ENCODE measurements at regions not wholly inside any gene's neighbourhood (a gene's known extent, or its start where the extent isn't known, plus 50 kb on each side); places are given as distances from the start of the nearest gene placed in this dataset.

GRCh38 chr12:84807249-84807648 lies 105.3 kb downstream of the SLC6A15 start:
- Histone ChIP-seq H3K9me3 (no peaks in the 10 kb centered on the region), H3K36me3 (no peaks in the 10 kb centered on the region), H3K27me3 (no peaks in the 10 kb centered on the region), H3K4me1 (no peaks in the 10 kb centered on the region), H3K4me3 (no peak overlapping the region), H3K27ac (no peak overlapping the region)
- intact Hi-C loops (cut with DNase I) = no loop called here
- DNase-seq = no peak
- no peak for TF ChIP-seq CTCF (IDR thresholded peaks at IDR 0.05)
- no peak for FAIRE-seq
- ATAC-seq = no peak

GRCh38 chr12:84805474-84805858 lies 107.1 kb downstream of the SLC6A15 start:
- WGBS, 2 donors = 5 to 18% methylated on average over 2 of the region's 2 CpGs
- Histone ChIP-seq H3K27ac (no peak overlapping the region), H3K9me3 (no peaks in the 10 kb centered on the region), H3K36me3 (no peaks in the 10 kb centered on the region), H3K4me1 (no peaks in the 10 kb centered on the region), H3K27me3 (no peaks in the 10 kb centered on the region), H3K4me3 (no peak overlapping the region)
- TF ChIP-seq CTCF (IDR thresholded peaks at IDR 0.05) = no peak
- no peak for ATAC-seq
- intact Hi-C loops (cut with DNase I) = no loop called here
- no peak for FAIRE-seq
- DNase-seq = no peak

GRCh38 chr12:84804691-84805473 lies 107.7 kb downstream of the SLC6A15 start:
- no peaks in the 10 kb centered on the region for H3K4me1 ChIP-seq
- no peaks in the 10 kb centered on the region for H3K9me3 ChIP-seq
- H3K4me3 ChIP-seq = no peak overlapping the region
- FAIRE-seq = no peak
- no peaks in the 10 kb centered on the region for H3K27me3 ChIP-seq
- no peaks in the 10 kb centered on the region for H3K36me3 ChIP-seq
- no peak overlapping the region for H3K27ac ChIP-seq
- no peak for DNase-seq
- no peak for TF ChIP-seq CTCF (IDR thresholded peaks at IDR 0.05)
- WGBS, 2 donors = 49 to 55% methylated on average over 6 of the region's 6 CpGs
- intact Hi-C loops (cut with DNase I) = no loop called here
- ATAC-seq = no peak

GRCh38 chr12:84803661-84804060 lies 108.9 kb downstream of the SLC6A15 start:
- intact Hi-C loops (cut with DNase I) = no loop called here
- DNase-seq (no peak), FAIRE-seq (no peak), ATAC-seq (no peak)
- Histone ChIP-seq H3K36me3 (no peaks in the 10 kb centered on the region), H3K27me3 (no peaks in the 10 kb centered on the region), H3K9me3 (no peaks in the 10 kb centered on the region), H3K4me1 (no peaks in the 10 kb centered on the region), H3K4me3 (no peak overlapping the region), H3K27ac (no peak overlapping the region)
- TF ChIP-seq CTCF (IDR thresholded peaks at IDR 0.05) = no peak
- WGBS, 2 donors = 31 to 46% methylated on average over 1 of the region's 1 CpG

- DNase-seq (no peak), FAIRE-seq (no peak), ATAC-seq (no peak)
- intact Hi-C loops (cut with DNase I) = no loop called here
- Histone ChIP-seq H3K4me1 (no peaks in the 10 kb centered on the region), H3K4me3 (no peak overlapping the region), H3K27ac (no peak overlapping the region), H3K27me3 (no peaks in the 10 kb centered on the region), H3K9me3 (no peaks in the 10 kb centered on the region), H3K36me3 (no peaks in the 10 kb centered on the region)
- no peak for TF ChIP-seq CTCF (IDR thresholded peaks at IDR 0.05)
These were observed 110.4 kb downstream of the SLC6A15 start for GRCh38 chr12:84802161-84802560.

Data from pancreas (tissue), 10 donors.